CD14-positive monocyte (primary cell): ENCODE measurements at regions not wholly inside any gene's neighbourhood (a gene's known extent, or its start where the extent isn't known, plus 50 kb on each side); places are given as distances from the start of the nearest gene placed in this dataset.

Experiments used
- DNase-seq, 3 donors: peaks; one replicate each; pipeline ENCODE4 v3.0.0-alpha.2; 2011 to 2022
- H2AFZ ChIP-seq: 2 replicates; pipeline ENCODE4 v1.6.0; 2012; ENCODE audit warnings: mild to moderate bottlenecking, low read depth, low read length, inconsistent platforms; ENCODE audit not compliant: insufficient read depth, poor library complexity, severe bottlenecking
- H3K27ac ChIP-seq, 2 donors: 1 replicate in 1 of 2; 2 replicates in 1 of 2; pipeline ENCODE4 v1.5.1; 2012 to 2013; ENCODE audit warnings: low read length in 2 of 2, control low read depth in 1 of 2, inconsistent platforms in 1 of 2, low read depth in 1 of 2, mild to moderate bottlenecking in 1 of 2
- H3K27me3 ChIP-seq, 2 donors: one replicate each; pipeline versions ENCODE4 v1.6.0 to v1.6.1; 2011 to 2013; ENCODE audit warnings: low read length in 2 of 2; ENCODE audit not compliant: control insufficient read depth in 2 of 2, insufficient read depth in 2 of 2
- H3K36me3 ChIP-seq, 2 donors: replicated peaks in 1 of 2; 1 replicate in 1 of 2; 2 replicates in 1 of 2; pipeline versions ENCODE4 v1.5.1 to v1.6.1; 2012 to 2013; ENCODE audit warnings: low read length in 2 of 2, control low read depth in 1 of 2, inconsistent platforms in 1 of 2, mild to moderate bottlenecking in 1 of 2; ENCODE audit not compliant: insufficient read depth in 2 of 2, control insufficient read depth in 1 of 2
- H3K4me1 ChIP-seq, 2 donors: 1 replicate in 1 of 2; 2 replicates in 1 of 2; pipeline versions ENCODE4 v1.5.1 to v1.6.1; 2012 to 2013; ENCODE audit warnings: low read length in 2 of 2, control low read depth in 1 of 2, inconsistent platforms in 1 of 2, mild to moderate bottlenecking in 1 of 2, moderate library complexity in 1 of 2; ENCODE audit not compliant: insufficient read depth in 2 of 2, control insufficient read depth in 1 of 2
- H3K4me2 ChIP-seq: replicated peaks from 2 replicates; pipeline ENCODE3; 2012; ENCODE audit warnings: low read length, moderate library complexity, mild to moderate bottlenecking; ENCODE audit not compliant: poor library complexity, severe bottlenecking; ENCODE audit errors: extremely low read depth
- H3K4me3 ChIP-seq, 3 experiments: fragments of 200-600 bp in 1 of 3; sonication (generic) in 1 of 3; replicated peaks in 1 of 3; 1 replicate in 2 of 3; 2 replicates in 1 of 3; pipeline ENCODE4 v1.5.1; 2011 to 2013; ENCODE audit warnings: low read length in 3 of 3, mild to moderate bottlenecking in 3 of 3, control low read depth in 2 of 3, low read depth in 2 of 3, inconsistent platforms in 1 of 3, moderate library complexity in 1 of 3
- H3K79me2 ChIP-seq: 2 replicates; pipeline ENCODE4 v1.6.0; 2012; ENCODE audit warnings: mild to moderate bottlenecking, control low read depth, inconsistent platforms, low read length, moderate library complexity; ENCODE audit not compliant: insufficient read depth
- H3K9ac ChIP-seq: 2 replicates; pipeline ENCODE4 v1.6.0; 2017; ENCODE audit warnings: low read length, mild to moderate bottlenecking; ENCODE audit not compliant: insufficient read depth, poor library complexity, severe bottlenecking
- H3K9me3 ChIP-seq, 2 donors: replicated peaks in 1 of 2; 1 replicate in 1 of 2; 2 replicates in 1 of 2; pipeline versions ENCODE4 v1.5.1 to v1.6.1; 2012 to 2013; ENCODE audit warnings: low read length in 2 of 2, control low read depth in 1 of 2; ENCODE audit not compliant: control insufficient read depth in 1 of 2, insufficient read depth in 1 of 2
- H4K20me1 ChIP-seq: 2 replicates; pipeline ENCODE4 v1.6.0; 2012; ENCODE audit warnings: mild to moderate bottlenecking, low read length, control low read depth, moderate library complexity; ENCODE audit not compliant: insufficient read depth
- H3K27ac Mint-ChIP-seq, 7 donors: one replicate each; pipeline ENCODE4 v1.8.0; 2020; ENCODE audit warnings: mild to moderate bottlenecking in 7 of 7, mixed read lengths in 7 of 7, moderate library complexity in 6 of 7, inconsistent platforms in 2 of 7
- H3K27me3 Mint-ChIP-seq, 3 donors: one replicate each; pipeline ENCODE4 v1.8.0; 2021 to 2022; ENCODE audit warnings: low read depth in 3 of 3, mild to moderate bottlenecking in 3 of 3, mixed read lengths in 3 of 3, moderate library complexity in 3 of 3, inconsistent platforms in 1 of 3
- H3K36me3 Mint-ChIP-seq, 2 donors: one replicate each; pipeline ENCODE4 v1.8.0; 2020; ENCODE audit warnings: mixed read lengths in 2 of 2, inconsistent platforms in 1 of 2, mild to moderate bottlenecking in 1 of 2
- H3K4me1 Mint-ChIP-seq: one replicate; pipeline ENCODE4 v1.8.0; 2020; ENCODE audit warnings: mild to moderate bottlenecking, mixed read lengths
- H3K4me3 Mint-ChIP-seq, 2 donors: one replicate each; pipeline ENCODE4 v1.8.0; 2020; ENCODE audit warnings: mild to moderate bottlenecking in 2 of 2, mixed read lengths in 2 of 2, moderate library complexity in 1 of 2
- H3K9me3 Mint-ChIP-seq, 7 donors: one replicate each; pipeline ENCODE4 v1.8.0; 2020 to 2022; ENCODE audit warnings: mixed read lengths in 7 of 7, mild to moderate bottlenecking in 6 of 7, moderate library complexity in 6 of 7, inconsistent platforms in 2 of 7
- WGBS: methylation state at CpG from one replicate; pipeline ENCODE4 v1.1.5; 2013; ENCODE audit warnings: missing lambda C conversion rate; ENCODE audit not compliant: insufficient coverage; 5-methylcytosine and 5-hydroxymethylcytosine counted together
- intact Hi-C, 2 donors: fragments of 100-400 bp; cut with micrococcal nuclease; formaldehyde crosslinking; loops; one replicate each; pipeline versions ENCODE4 v1.15.0 to v1.15.1; 2023
- TF ChIP-seq, protein P1 (sequence below): fragments of 200-600 bp; IDR thresholded peaks from one replicate; pipeline ENCODE4 v1.8.0; 2022; ENCODE audit warnings: antibody characterized with exemption, mild to moderate bottlenecking

DNA sequence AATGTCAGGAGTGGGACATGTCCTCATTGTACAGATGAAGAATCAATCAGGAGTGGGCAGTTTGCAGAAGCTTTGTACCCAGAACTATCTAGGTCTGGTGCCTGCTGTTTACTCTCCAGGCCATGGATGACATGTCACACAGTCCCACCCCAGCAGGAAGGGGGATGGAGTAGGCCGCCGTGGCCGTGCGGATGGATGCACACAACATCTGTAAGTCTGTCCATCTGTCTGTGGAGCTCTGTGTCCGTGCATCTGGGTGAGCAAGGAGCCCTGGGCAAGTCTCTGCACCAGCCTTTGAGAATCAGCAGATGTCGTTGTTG is 311.5 kb upstream of the IRX4 start:
- H2AFZ ChIP-seq: no peak overlapping the region
- Mint-ChIP-seq H3K27ac (no peak overlapping the region), H3K27me3 (peaks cover 0 to 3% (median 2%) of the 10 kb centered on the region in 3 donors), H3K4me3 (no peak overlapping the region), H3K9me3 (peaks cover 3 to 13% (median 9%) of the 10 kb centered on the region in 7 donors), H3K36me3 (no peaks in the 10 kb centered on the region), H3K4me1 (no peaks in the 10 kb centered on the region)
- no peaks in the 10 kb centered on the region for H3K36me3 ChIP-seq
- H3K9me3 ChIP-seq: peaks cover 0 to 11% of the 10 kb centered on the region in 2 donors
- no peaks in the 10 kb centered on the region for H3K4me1 ChIP-seq
- H3K27ac ChIP-seq: no peak overlapping the region
- H4K20me1 ChIP-seq: no peaks in the 10 kb centered on the region
- H3K4me2 ChIP-seq: no peak overlapping the region
- 67% methylated on average over 2 of the region's 6 CpGs for WGBS
- no peak overlapping the region for H3K9ac ChIP-seq
- TF ChIP-seq, protein P1, sequence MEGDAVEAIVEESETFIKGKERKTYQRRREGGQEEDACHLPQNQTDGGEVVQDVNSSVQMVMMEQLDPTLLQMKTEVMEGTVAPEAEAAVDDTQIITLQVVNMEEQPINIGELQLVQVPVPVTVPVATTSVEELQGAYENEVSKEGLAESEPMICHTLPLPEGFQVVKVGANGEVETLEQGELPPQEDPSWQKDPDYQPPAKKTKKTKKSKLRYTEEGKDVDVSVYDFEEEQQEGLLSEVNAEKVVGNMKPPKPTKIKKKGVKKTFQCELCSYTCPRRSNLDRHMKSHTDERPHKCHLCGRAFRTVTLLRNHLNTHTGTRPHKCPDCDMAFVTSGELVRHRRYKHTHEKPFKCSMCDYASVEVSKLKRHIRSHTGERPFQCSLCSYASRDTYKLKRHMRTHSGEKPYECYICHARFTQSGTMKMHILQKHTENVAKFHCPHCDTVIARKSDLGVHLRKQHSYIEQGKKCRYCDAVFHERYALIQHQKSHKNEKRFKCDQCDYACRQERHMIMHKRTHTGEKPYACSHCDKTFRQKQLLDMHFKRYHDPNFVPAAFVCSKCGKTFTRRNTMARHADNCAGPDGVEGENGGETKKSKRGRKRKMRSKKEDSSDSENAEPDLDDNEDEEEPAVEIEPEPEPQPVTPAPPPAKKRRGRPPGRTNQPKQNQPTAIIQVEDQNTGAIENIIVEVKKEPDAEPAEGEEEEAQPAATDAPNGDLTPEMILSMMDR: no peak
- intact Hi-C loops: no loop called here
- H3K4me3 ChIP-seq: no peak overlapping the region
- H3K79me2 ChIP-seq: no peaks in the 10 kb centered on the region
- no peaks in the 10 kb centered on the region for H3K27me3 ChIP-seq
- DNase-seq: no peak

DNA sequence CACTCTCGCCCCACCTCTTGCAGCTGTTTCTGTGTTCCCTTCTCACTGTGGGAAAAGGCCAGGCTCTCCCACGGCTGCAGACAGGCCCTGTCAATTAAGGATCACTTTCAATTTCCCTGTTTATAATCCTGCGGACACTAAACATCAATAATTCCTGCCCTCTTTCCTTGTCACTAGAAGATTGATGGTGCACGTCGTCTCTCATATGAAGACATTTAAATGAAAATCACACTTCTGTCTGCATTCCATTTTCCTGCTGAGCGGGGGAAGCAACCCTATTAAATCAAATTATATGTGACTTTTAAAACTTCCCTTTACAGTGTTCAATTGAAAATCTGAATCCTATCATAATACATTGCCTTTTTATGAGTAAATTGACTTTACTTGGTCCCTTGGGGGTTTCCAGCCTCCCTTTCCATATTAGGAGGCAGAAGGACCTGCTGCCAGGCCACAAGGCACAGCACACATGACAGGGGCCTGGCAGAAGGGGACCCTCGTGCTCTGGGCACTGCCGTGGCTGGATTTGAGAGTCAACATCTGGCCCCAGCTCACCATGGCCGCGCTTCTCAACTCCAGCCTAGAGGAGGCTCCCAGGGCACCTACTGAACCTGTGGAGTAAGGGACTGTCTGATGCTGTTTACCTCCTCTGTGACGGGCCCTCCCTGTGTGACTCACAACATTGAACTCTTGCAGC is 311.0 kb upstream of the IRX4 start:
- Mint-ChIP-seq H3K4me1 (no peaks in the 10 kb centered on the region), H3K9me3 (peaks cover 3 to 13% (median 9%) of the 10 kb centered on the region in 7 donors), H3K27me3 (peaks cover 0 to 4% (median 3%) of the 10 kb centered on the region in 3 donors), H3K36me3 (no peaks in the 10 kb centered on the region), H3K27ac (no peak overlapping the region), H3K4me3 (no peak overlapping the region)
- Histone ChIP-seq H3K4me2 (no peak overlapping the region), H3K27ac (no peak overlapping the region), H2AFZ (no peak overlapping the region), H4K20me1 (no peaks in the 10 kb centered on the region), H3K27me3 (no peaks in the 10 kb centered on the region), H3K79me2 (no peaks in the 10 kb centered on the region), H3K4me1 (no peaks in the 10 kb centered on the region), H3K36me3 (no peaks in the 10 kb centered on the region), H3K4me3 (no peak overlapping the region), H3K9me3 (peaks cover 0 to 11% of the 10 kb centered on the region in 2 donors), H3K9ac (no peak overlapping the region)
- intact Hi-C loops: no loop called here
- DNase-seq: no peak
- TF ChIP-seq, protein P1: no peak
- 84% methylated on average over 5 of the region's 11 CpGs for WGBS
